ENCODE measurements at regions not wholly inside any gene's neighbourhood (a gene's known extent, or its start where the extent isn't known, plus 50 kb on each side); places are given as distances from the start of the nearest gene placed in this dataset.

GRCh38 chr9:131800366-131800765 is 60.5 kb upstream of the RAPGEF1 start:
- TF ChIP-seq CTCF (IDR thresholded peaks at IDR 0.05) = no peak
- TF ChIP-seq POLR2A (IDR thresholded peaks at IDR 0.05) = no peak

Data from body of pancreas (tissue), 4 donors.